Cardiac muscle cell (in vitro differentiated cells and primary cell): ENCODE measurements at regions not wholly inside any gene's neighbourhood (a gene's known extent, or its start where the extent isn't known, plus 50 kb on each side); places are given as distances from the start of the nearest gene placed in this dataset.

Experiments used
- DNase-seq, 2 donors: peaks; one replicate each; pipeline versions ENCODE4 v3.0.0 to v3.0.0-alpha.2; 2010 to 2017; ENCODE audit warnings: low read depth in 1 of 2, low spot score in 1 of 2
- H3K27ac ChIP-seq: fragments of 200-600 bp; sonication (generic); 2 replicates; pipeline ENCODE4 v1.5.1; 2016
- H3K27me3 ChIP-seq: fragments of 200-600 bp; sonication (generic); 2 replicates; pipeline ENCODE4 v1.6.0; 2016; ENCODE audit warnings: control low read depth
- H3K36me3 ChIP-seq: fragments of 200-600 bp; sonication (generic); 2 replicates; pipeline ENCODE4 v1.5.1; 2016; ENCODE audit warnings: control low read depth
- H3K4me1 ChIP-seq: fragments of 200-600 bp; sonication (generic); 2 replicates; pipeline ENCODE4 v1.8.1; 2017; ENCODE audit warnings: low read depth, mild to moderate bottlenecking, mixed run types
- H3K4me3 ChIP-seq: fragments of 200-600 bp; sonication (generic); 2 replicates; pipeline ENCODE4 v1.5.1; 2016; ENCODE audit warnings: mild to moderate bottlenecking
- H3K9me3 ChIP-seq: fragments of 200-600 bp; sonication (generic); 2 replicates; pipeline ENCODE4 v1.5.1; 2017; ENCODE audit warnings: low read depth, mild to moderate bottlenecking, control low read depth
- TF ChIP-seq, protein P1 (sequence below): IDR thresholded peaks from 2 replicates; pipeline ENCODE4 v1.5.1; 2012; ENCODE audit warnings: low read depth, mild to moderate bottlenecking, low read length

DNA sequence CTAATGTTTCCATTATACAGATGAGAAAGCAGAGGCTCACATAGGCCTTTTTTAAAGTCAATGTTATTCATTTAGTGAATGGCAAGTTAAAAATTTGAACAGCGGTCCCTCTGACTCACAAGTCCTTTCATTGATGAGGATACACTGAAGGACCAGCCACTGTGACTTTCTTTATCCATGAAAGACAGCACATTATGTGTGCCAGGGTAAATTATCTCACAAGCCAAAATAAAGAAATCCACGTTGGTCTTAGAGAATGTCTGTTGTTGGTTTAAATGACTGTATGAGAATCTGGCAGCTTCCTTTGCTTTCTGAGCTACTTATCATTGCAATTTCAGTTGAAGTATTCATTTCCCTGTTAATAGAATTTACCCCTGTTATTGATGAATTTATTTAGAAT lies 485.1 kb downstream of the TBL1XR1 start:
- TF ChIP-seq, protein P1, sequence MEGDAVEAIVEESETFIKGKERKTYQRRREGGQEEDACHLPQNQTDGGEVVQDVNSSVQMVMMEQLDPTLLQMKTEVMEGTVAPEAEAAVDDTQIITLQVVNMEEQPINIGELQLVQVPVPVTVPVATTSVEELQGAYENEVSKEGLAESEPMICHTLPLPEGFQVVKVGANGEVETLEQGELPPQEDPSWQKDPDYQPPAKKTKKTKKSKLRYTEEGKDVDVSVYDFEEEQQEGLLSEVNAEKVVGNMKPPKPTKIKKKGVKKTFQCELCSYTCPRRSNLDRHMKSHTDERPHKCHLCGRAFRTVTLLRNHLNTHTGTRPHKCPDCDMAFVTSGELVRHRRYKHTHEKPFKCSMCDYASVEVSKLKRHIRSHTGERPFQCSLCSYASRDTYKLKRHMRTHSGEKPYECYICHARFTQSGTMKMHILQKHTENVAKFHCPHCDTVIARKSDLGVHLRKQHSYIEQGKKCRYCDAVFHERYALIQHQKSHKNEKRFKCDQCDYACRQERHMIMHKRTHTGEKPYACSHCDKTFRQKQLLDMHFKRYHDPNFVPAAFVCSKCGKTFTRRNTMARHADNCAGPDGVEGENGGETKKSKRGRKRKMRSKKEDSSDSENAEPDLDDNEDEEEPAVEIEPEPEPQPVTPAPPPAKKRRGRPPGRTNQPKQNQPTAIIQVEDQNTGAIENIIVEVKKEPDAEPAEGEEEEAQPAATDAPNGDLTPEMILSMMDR = no peak
- no peak overlapping the region for H3K4me3 ChIP-seq
- H3K36me3 ChIP-seq = no peaks in the 10 kb centered on the region
- H3K27ac ChIP-seq = no peak overlapping the region
- no peak for DNase-seq
- H3K4me1 ChIP-seq = no peaks in the 10 kb centered on the region
- no peaks in the 10 kb centered on the region for H3K27me3 ChIP-seq
- no peaks in the 10 kb centered on the region for H3K9me3 ChIP-seq

GRCh38 chr3:176699288-176699687 lies 498.0 kb downstream of the TBL1XR1 start:
- no peak for DNase-seq
- Histone ChIP-seq H3K27me3 (no peaks in the 10 kb centered on the region), H3K27ac (no peak overlapping the region), H3K9me3 (no peaks in the 10 kb centered on the region), H3K4me3 (no peak overlapping the region), H3K36me3 (no peaks in the 10 kb centered on the region), H3K4me1 (peaks cover 4% of the 10 kb centered on the region)
- TF ChIP-seq, protein P1 = no peak

DNA sequence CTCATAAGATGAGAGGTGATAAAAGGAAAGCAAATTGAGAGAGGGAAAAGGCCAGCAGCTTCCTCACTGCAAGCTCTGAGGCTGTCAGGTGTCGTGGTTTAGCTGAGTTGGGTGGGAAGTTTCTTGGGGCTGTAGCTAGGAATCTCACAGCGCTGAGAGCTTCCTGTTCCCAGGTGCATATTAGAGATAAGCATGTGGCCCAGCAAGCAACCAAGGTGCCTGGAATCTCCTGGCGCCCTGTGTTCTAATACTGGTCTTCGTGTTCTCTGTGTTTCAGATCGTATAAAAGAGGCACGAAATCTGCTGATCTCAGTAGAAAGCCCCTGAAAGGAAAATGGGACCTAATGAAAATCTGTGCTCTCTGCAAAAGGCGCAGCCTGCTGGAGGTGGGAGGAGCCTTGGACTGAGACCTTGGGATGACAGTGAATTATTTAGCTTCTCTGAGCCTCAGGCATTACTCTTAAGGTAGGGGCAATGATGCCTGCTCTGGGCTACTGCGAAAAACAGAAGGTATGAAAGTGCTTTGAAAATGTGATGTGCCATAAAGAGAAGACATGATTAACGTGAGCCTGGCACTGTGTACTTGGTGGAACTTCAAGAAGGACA lies 499.9 kb downstream of the TBL1XR1 start:
- no peak overlapping the region for H3K27ac ChIP-seq
- no peaks in the 10 kb centered on the region for H3K9me3 ChIP-seq
- DNase-seq = no peak
- no peaks in the 10 kb centered on the region for H3K36me3 ChIP-seq
- H3K4me3 ChIP-seq = no peak overlapping the region
- no peaks in the 10 kb centered on the region for H3K27me3 ChIP-seq
- TF ChIP-seq, protein P1 = no peak
- H3K4me1 ChIP-seq = peaks cover 4% of the 10 kb centered on the region

DNA sequence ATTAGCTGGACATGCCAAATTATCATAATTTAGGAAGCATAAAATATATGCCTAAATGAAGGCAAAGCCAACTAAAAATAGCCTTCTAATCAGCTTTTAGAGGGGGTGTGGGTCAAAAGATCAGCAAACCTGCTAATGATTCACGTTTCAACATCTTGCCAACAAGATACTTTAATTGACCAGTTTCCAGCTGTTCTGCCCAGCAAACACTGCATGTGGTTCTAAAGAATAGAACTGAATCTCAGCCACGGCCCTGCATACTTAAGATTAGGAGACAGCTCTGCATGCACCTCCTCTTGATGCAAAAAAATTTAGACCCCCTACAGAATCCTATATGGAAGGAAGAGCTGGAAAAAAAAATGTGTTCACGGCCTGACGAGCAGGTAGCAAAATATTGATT lies 500.5 kb downstream of the TBL1XR1 start:
- H3K9me3 ChIP-seq = no peaks in the 10 kb centered on the region
- H3K4me1 ChIP-seq = peaks cover 4% of the 10 kb centered on the region
- H3K27me3 ChIP-seq = no peaks in the 10 kb centered on the region
- TF ChIP-seq, protein P1 = no peak
- H3K4me3 ChIP-seq = no peak overlapping the region
- H3K36me3 ChIP-seq = no peaks in the 10 kb centered on the region
- no peak for DNase-seq
- no peak overlapping the region for H3K27ac ChIP-seq

GRCh38 chr3:176692966-176693785 lies 504.1 kb downstream of the TBL1XR1 start:
- no peak overlapping the region for H3K4me3 ChIP-seq
- TF ChIP-seq, protein P1 = no peak
- DNase-seq = peak in 1 of 2 donors; percentile 7
- H3K27me3 ChIP-seq = no peaks in the 10 kb centered on the region
- H3K9me3 ChIP-seq = no peaks in the 10 kb centered on the region
- H3K36me3 ChIP-seq = no peaks in the 10 kb centered on the region
- H3K27ac ChIP-seq = no peak overlapping the region
- H3K4me1 ChIP-seq = peaks cover 4% of the 10 kb centered on the region
